Spinal cord (tissue), 9 donors: ENCODE measurements at regions not wholly inside any gene's neighbourhood (a gene's known extent, or its start where the extent isn't known, plus 50 kb on each side); places are given as distances from the start of the nearest gene placed in this dataset.
"Not testable (repeated sequence)": the region's sequence is repeated elsewhere in the genome, so short reads cannot be mapped to it uniquely, and the experiment has no call there.

Source experiments
- DNase-seq, 6 donors: peaks; one replicate each; pipeline versions ENCODE4 v3.0.0 to v3.0.0-alpha.2; 2013 to 2015; ENCODE audit warnings: low spot score in 6 of 6, low read depth in 4 of 6
- H3K27ac ChIP-seq: one replicate; pipeline ENCODE4 v1.5.1; 2013; ENCODE audit warnings: low read depth, low read length, control low read depth
- H3K27me3 ChIP-seq: one replicate; pipeline ENCODE4 v1.6.1; 2013; ENCODE audit warnings: low read length; ENCODE audit not compliant: control insufficient read depth, insufficient read depth
- H3K36me3 ChIP-seq: one replicate; pipeline ENCODE4 v1.6.1; 2013; ENCODE audit warnings: low read length; ENCODE audit not compliant: control insufficient read depth, insufficient read depth
- H3K4me1 ChIP-seq: one replicate; pipeline ENCODE4 v1.6.1; 2013; ENCODE audit warnings: low read length; ENCODE audit not compliant: control insufficient read depth, insufficient read depth
- H3K4me3 ChIP-seq: one replicate; pipeline ENCODE4 v1.5.1; 2013; ENCODE audit warnings: low read depth, low read length, control low read depth
- H3K9me3 ChIP-seq: one replicate; pipeline ENCODE4 v1.6.1; 2013; ENCODE audit warnings: low read length; ENCODE audit not compliant: control insufficient read depth, insufficient read depth
- WGBS: methylation state at CpG from one replicate; pipeline ENCODE4 v1.1.5; 2013; ENCODE audit warnings: missing lambda C conversion rate; ENCODE audit not compliant: insufficient coverage; 5-methylcytosine and 5-hydroxymethylcytosine counted together
- donor health status: healthy.

DNA sequence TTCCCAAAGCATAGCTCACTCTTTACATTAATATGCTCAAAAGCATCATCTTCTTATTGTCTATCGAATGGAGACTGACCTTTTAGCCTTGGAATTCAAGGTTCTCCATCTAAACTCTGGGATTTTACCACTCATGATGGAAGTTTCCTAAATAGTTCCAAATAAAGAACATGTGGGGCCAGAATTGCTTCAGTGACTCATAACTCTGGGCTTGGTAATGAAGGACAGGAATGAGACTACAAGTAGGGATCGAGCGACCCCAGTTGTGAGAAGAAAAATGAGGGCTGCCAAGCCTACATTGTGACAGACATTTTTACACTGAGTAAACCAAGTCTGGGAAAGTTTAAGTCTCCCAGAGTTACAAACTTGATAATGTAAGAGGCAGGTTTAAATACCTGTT, 269.9 kb downstream of the CBLL2 start:
- H3K9me3 ChIP-seq: no peaks in the 10 kb centered on the region
- no peak overlapping the region for H3K4me3 ChIP-seq
- no peak overlapping the region for H3K27ac ChIP-seq
- DNase-seq: no peak
- H3K4me1 ChIP-seq: no peaks in the 10 kb centered on the region
- WGBS: 83% methylated on average over 2 of the region's 3 CpGs
- H3K27me3 ChIP-seq: no peaks in the 10 kb centered on the region
- H3K36me3 ChIP-seq: no peaks in the 10 kb centered on the region

DNA sequence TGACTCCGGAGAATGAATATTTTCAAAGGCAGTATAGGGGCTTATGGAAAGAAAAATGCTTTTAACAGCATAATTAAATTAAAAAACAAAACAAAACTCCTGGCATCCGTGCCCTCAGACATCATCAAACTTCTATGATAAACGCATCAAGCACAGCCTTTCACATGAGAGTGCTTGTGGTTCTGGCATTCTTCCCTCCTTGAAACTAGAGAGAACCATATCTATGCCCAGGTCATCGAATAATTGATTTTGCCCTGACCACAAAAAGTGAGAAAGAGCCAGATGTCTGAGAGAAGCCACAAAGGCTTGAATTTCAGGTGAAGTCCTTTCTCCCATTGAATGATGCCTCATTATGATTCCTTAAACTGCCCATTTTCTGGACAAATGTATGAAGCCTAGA, 286.8 kb downstream of the CBLL2 start:
- H3K27ac ChIP-seq: no peak overlapping the region
- H3K4me1 ChIP-seq: no peaks in the 10 kb centered on the region
- no peaks in the 10 kb centered on the region for H3K9me3 ChIP-seq
- H3K4me3 ChIP-seq: no peak overlapping the region
- H3K27me3 ChIP-seq: no peaks in the 10 kb centered on the region
- DNase-seq: no peak
- WGBS: 71% methylated on average over 2 of the region's 4 CpGs
- H3K36me3 ChIP-seq: no peaks in the 10 kb centered on the region

DNA sequence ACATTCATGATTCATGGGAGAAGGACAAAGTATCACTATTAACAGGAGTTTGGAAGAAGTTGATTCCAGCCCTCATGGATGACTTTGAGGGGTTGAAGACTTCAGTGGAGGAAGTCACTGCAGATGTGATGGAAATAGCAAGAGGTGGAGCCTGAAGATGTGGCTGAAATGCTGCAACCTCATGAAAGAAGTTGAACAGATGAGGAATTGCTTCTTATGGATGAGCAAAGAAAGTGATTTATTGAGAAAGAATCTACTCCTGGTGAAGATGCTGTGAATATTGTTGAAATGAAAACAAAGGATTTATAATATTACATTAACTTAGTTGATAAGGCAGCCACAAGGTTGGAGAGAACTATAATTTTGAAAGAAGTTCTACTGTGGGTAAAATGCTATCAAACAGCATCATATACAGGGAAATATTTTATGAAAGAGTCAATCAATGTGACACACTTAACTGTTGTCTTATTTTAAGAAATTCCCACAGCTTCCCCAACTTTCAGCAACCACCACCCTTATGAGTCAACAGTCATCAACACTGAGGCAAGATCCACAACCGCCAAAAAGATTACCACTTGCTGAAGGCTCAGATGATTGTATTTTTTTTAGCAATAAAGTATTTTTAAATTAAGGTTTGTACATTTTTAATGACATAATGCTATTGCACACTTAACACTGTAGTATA, 302.6 kb downstream of the CBLL2 start:
- no peaks in the 10 kb centered on the region for H3K4me1 ChIP-seq
- no peak overlapping the region for H3K27ac ChIP-seq
- WGBS: no CpG with 5 or more reads among the region's 1 CpG
- H3K27me3 ChIP-seq: no peaks in the 10 kb centered on the region
- no peak overlapping the region for H3K4me3 ChIP-seq
- no peak for DNase-seq
- no peaks in the 10 kb centered on the region for H3K9me3 ChIP-seq
- no peaks in the 10 kb centered on the region for H3K36me3 ChIP-seq

DNA sequence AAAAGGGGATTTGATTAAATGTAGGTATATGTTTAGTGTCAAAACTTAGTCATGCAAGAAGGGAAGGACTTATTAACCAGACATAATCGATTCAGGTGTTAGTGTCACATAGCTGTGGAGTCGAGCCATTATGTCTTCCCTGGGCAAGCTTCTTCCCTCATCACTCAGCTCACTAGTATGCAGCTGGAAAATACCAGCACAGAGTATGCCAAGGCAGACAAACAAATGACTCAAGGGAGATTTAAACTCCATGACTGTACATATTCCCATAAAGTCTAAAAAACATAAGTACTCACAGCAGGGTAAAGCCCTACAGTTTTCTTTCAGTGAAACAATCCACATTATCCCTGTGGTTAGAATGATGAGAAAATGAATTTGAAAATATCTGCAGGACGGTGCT, 304.5 kb downstream of the CBLL2 start:
- DNase-seq: peak in 2 of 6 donors; percentile 0 to 47
- Histone ChIP-seq H3K4me3 (no peak overlapping the region), H3K27ac (no peak overlapping the region), H3K9me3 (no peaks in the 10 kb centered on the region), H3K27me3 (no peaks in the 10 kb centered on the region), H3K4me1 (no peaks in the 10 kb centered on the region), H3K36me3 (no peaks in the 10 kb centered on the region)
- WGBS: no CpG with 5 or more reads among the region's 3 CpGs

DNA sequence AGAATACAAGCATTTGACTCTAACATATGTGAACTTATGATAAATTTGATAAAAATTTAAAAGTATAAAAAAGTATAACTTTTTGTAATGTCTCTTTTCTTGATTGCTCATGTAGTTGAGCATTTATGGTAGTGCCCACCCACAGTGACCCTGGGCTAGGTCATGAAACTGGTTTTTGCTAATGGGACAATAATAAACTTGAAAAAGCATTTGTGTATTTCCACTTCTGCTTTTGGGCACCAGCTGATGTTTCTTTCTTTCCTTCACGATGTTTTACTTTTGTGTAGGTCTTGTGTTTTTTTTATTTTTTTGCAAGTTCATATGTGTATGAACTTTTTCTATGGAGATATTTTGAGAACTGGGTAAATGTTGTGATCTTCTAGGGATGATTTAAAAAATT, 313.1 kb downstream of the CBLL2 start:
- H3K27ac ChIP-seq: no peak overlapping the region
- DNase-seq: no peak
- no peaks in the 10 kb centered on the region for H3K4me1 ChIP-seq
- no peaks in the 10 kb centered on the region for H3K27me3 ChIP-seq
- H3K36me3 ChIP-seq: no peaks in the 10 kb centered on the region
- H3K9me3 ChIP-seq: no peaks in the 10 kb centered on the region
- no peak overlapping the region for H3K4me3 ChIP-seq
- no CpG with 5 or more reads among the region's 1 CpG for WGBS

DNA sequence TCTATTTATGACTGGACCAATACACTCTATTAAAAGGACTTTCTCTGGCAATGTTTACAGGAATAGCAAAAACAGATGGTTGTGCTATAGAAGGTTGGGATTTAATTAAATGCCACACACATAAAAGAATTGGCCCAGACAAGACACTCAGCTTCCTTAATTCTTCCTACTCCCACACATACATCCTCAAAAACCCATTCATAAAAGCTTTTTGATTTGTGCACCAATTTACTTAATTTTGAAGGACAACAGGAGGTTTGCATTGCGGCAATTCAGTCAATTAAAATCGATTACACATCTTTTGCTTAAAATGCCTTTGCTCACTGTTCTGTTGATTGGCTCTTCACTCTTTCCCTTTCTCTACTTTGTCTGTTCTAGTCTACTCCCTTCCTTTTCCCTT, 317.1 kb downstream of the CBLL2 start:
- DNase-seq: no peak
- H3K9me3 ChIP-seq: no peaks in the 10 kb centered on the region
- no peak overlapping the region for H3K4me3 ChIP-seq
- H3K27ac ChIP-seq: no peak overlapping the region
- H3K36me3 ChIP-seq: no peaks in the 10 kb centered on the region
- H3K27me3 ChIP-seq: no peaks in the 10 kb centered on the region
- H3K4me1 ChIP-seq: no peaks in the 10 kb centered on the region
- 81% methylated on average over 2 of the region's 2 CpGs for WGBS

DNA sequence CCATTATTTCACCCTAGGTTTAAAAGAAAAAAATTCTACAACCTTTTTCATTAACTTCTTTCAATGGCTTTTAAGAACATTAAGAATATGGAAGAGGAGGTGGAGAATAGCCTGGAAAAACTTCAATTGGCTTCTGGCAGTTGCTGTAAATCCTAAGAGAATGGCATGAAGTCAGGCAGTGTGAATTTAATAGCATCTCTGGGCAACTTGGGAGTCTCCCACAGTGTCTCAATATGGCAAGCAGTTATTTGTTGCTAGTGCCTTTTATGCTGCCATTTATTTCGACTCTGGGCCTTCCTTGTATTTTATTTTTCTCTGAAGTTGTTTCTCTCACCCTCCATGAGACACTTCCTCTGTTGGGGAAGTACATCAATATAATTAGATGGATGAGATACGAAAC, 322.1 kb downstream of the CBLL2 start:
- Histone ChIP-seq H3K36me3 (no peaks in the 10 kb centered on the region), H3K27ac (no peak overlapping the region), H3K9me3 (no peaks in the 10 kb centered on the region), H3K4me1 (no peaks in the 10 kb centered on the region), H3K4me3 (no peak overlapping the region), H3K27me3 (no peaks in the 10 kb centered on the region)
- no CpG with 5 or more reads among the region's 2 CpGs for WGBS
- DNase-seq: peak in 4 of 6 donors; percentile 0 to 68 (median 4)

DNA sequence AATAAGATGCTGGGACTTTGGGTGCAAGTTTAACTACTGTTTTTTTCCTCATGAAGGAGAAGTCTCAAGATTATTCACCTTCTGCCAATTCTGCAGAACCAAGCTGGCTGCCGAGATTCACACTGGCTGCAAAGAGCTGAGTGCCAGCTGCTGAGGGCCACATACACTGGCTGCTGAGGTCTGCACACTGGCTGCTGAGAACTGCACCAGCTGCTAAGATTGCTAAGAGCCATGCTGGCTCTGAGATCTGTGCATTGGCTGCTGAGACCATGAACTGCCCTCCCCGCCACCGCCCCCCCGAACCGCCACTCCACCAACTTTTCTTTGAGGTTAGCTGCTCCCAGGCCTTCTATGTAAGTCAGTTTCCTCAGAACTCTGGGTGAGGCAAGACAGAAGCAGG, 330.3 kb downstream of the CBLL2 start:
- peaks cover 1% of the 10 kb centered on the region for H3K9me3 ChIP-seq
- H3K36me3 ChIP-seq: no peaks in the 10 kb centered on the region
- no peak for DNase-seq
- no peaks in the 10 kb centered on the region for H3K4me1 ChIP-seq
- no peaks in the 10 kb centered on the region for H3K27me3 ChIP-seq
- H3K4me3 ChIP-seq: no peak overlapping the region
- no peak overlapping the region for H3K27ac ChIP-seq
- WGBS: 78% methylated on average over 1 of the region's 5 CpGs

DNA sequence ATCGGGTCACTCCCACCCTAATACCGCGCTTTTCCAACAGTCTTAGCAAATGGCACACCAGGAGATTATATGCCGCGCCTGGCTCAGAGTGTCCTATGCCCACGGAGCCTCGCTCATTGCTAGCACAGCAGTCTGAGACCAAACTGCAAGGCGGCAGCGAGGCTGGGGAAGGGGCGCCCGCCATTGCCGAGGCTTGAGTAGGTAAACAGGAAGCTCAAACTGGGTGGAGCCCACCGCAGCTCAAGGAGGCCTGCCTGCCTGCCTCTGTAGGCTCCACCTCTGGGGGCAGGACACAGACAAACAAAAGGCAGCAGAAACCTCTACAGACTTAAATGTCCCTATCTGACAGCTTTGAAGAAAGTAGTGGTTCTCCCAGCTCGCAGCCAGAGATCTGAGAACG, 336.7 kb downstream of the CBLL2 start:
- DNase-seq, H3K27ac ChIP-seq: not testable (repeated sequence)
- WGBS: 90% methylated on average over 12 of the region's 15 CpGs

DNA sequence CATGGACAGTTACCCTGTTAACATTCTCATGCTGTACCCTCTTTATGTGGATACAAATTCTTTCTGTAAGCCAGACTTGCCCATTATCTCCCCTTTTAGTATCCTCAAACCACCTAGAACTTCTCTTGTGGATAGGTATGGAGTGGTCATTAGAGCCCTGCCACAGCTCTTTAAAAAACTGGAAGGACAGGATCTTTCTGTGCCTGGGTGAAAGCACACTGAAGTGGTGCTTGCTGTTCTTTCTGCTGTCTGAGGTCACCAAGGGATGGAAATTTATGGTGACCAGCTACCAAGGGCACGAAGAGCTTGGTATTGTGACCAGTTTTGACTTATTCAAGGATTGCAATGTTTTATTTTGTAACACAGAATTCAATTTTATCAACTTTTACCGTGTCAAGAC, 344.2 kb downstream of the CBLL2 start:
- no peaks in the 10 kb centered on the region for H3K27me3 ChIP-seq
- no CpG with 5 or more reads among the region's 2 CpGs for WGBS
- DNase-seq: no peak

More for the DNA sequence above, 336.7 kb downstream of the CBLL2 start:
- H3K27me3 ChIP-seq, H3K36me3 ChIP-seq, H3K4me1 ChIP-seq, H3K4me3 ChIP-seq, H3K9me3 ChIP-seq: not testable (repeated sequence)

More for the DNA sequence above, 344.2 kb downstream of the CBLL2 start:
- Histone ChIP-seq H3K4me1 (no peaks in the 10 kb centered on the region), H3K27ac (no peak overlapping the region), H3K36me3 (no peaks in the 10 kb centered on the region), H3K9me3 (no peaks in the 10 kb centered on the region), H3K4me3 (no peak overlapping the region)
